NOMO-1 treated with dmso at 0.1 percent for 144 hours (cell line): ENCODE measurements at regions not wholly inside any gene's neighbourhood (a gene's known extent, or its start where the extent isn't known, plus 50 kb on each side); places are given as distances from the start of the nearest gene placed in this dataset.
"Not testable (repeated sequence)": the region's sequence is repeated elsewhere in the genome, so short reads cannot be mapped to it uniquely, and the experiment has no call there.

Experiments
- DNase-seq: peaks from one replicate; lab custom pipeline; 2025; ENCODE audit not compliant: unreplicated experiment; lab: John Stamatoyannopoulos, UW

GRCh38 chr18:42458226-42458625, 503.2 kb downstream of the PIK3C3 start:
- no peak for DNase-seq

GRCh38 chr18:42459873-42460272, 504.8 kb downstream of the PIK3C3 start:
- no peak for DNase-seq

- no peak for DNase-seq
Measured at GRCh38 chr18:42471885-42472284, 516.9 kb downstream of the PIK3C3 start.

- no peak for DNase-seq
Measured at GRCh38 chr18:42473611-42474010, 518.6 kb downstream of the PIK3C3 start.

GRCh38 chr18:42474577-42474976, 519.5 kb downstream of the PIK3C3 start:
- no peak for DNase-seq

GRCh38 chr18:42475157-42475556, 520.1 kb downstream of the PIK3C3 start:
- DNase-seq = no peak

GRCh38 chr18:42477267-42477666, 522.2 kb downstream of the PIK3C3 start:
- DNase-seq = no peak

GRCh38 chr18:42480441-42480840, 525.4 kb downstream of the PIK3C3 start:
- no peak for DNase-seq

GRCh38 chr18:42484648-42485047, 529.6 kb downstream of the PIK3C3 start:
- no peak for DNase-seq

- no peak for DNase-seq
Measured at GRCh38 chr18:42486271-42486670, 531.2 kb downstream of the PIK3C3 start.

- no peak for DNase-seq
Measured at GRCh38 chr18:42508683-42509296, 553.8 kb downstream of the PIK3C3 start.

GRCh38 chr18:42509750-42510415, 554.8 kb downstream of the PIK3C3 start:
- no peak for DNase-seq

- DNase-seq = no peak
Measured at GRCh38 chr18:42510540-42510939, 555.5 kb downstream of the PIK3C3 start.

GRCh38 chr18:42513441-42513840, 558.4 kb downstream of the PIK3C3 start:
- DNase-seq = no peak

GRCh38 chr18:42514512-42514911, 559.5 kb downstream of the PIK3C3 start:
- no peak for DNase-seq

- DNase-seq = no peak
Measured at GRCh38 chr18:42517896-42518295, 562.9 kb downstream of the PIK3C3 start.

GRCh38 chr18:42518331-42518730, 563.3 kb downstream of the PIK3C3 start:
- DNase-seq = not testable (repeated sequence)

GRCh38 chr18:42520138-42520537, 565.1 kb downstream of the PIK3C3 start:
- no peak for DNase-seq

- DNase-seq = no peak
Measured at GRCh38 chr18:42525905-42526304, 570.9 kb downstream of the PIK3C3 start.

GRCh38 chr18:42527766-42528165, 572.7 kb downstream of the PIK3C3 start:
- no peak for DNase-seq

GRCh38 chr18:42530276-42530675, 575.2 kb downstream of the PIK3C3 start:
- no peak for DNase-seq

GRCh38 chr18:42532119-42532518, 577.1 kb downstream of the PIK3C3 start:
- DNase-seq = no peak

GRCh38 chr18:42533009-42533575, 578.1 kb downstream of the PIK3C3 start:
- DNase-seq = no peak
